Chondrocyte (in vitro differentiated cells): ENCODE measurements at regions not wholly inside any gene's neighbourhood (a gene's known extent, or its start where the extent isn't known, plus 50 kb on each side); places are given as distances from the start of the nearest gene placed in this dataset.

Source experiments
- DNase-seq: peaks from one replicate; pipeline ENCODE4 v3.0.0; 2021; ENCODE audit warnings: mixed read lengths, low spot score
- H3K27ac Mint-ChIP-seq: one replicate; pipeline ENCODE4 v1.8.0; 2021; ENCODE audit warnings: mild to moderate bottlenecking, moderate library complexity, mixed read lengths; ENCODE audit not compliant: unreplicated experiment
- H3K27me3 Mint-ChIP-seq: 2 replicates; pipeline ENCODE4 v1.8.0; 2021; ENCODE audit warnings: low read depth, mixed read lengths
- H3K36me3 Mint-ChIP-seq: 2 replicates; pipeline ENCODE4 v1.8.0; 2021; ENCODE audit warnings: low read depth, mixed read lengths
- H3K4me1 Mint-ChIP-seq: 2 replicates; pipeline ENCODE4 v1.8.0; 2021; ENCODE audit warnings: low read depth, mild to moderate bottlenecking, mixed read lengths
- H3K4me3 Mint-ChIP-seq: one replicate; pipeline ENCODE4 v1.8.0; 2021; ENCODE audit warnings: mild to moderate bottlenecking, moderate library complexity, mixed read lengths; ENCODE audit not compliant: unreplicated experiment
- H3K9me3 Mint-ChIP-seq: 2 replicates; pipeline ENCODE4 v1.8.0; 2021; ENCODE audit warnings: low read depth, mixed read lengths
- TF ChIP-seq, protein P1 (sequence below): fragments of 200-600 bp; sonication (generic); IDR thresholded peaks from 2 replicates; pipeline ENCODE4 v1.5.0; 2021; ENCODE audit warnings: antibody characterized with exemption, mild to moderate bottlenecking, moderate library complexity

GRCh38 chr1:234836776-234837357, 226.9 kb upstream of the IRF2BP2 start:
- Mint-ChIP-seq H3K36me3 (no peaks in the 10 kb centered on the region), H3K4me3 (no peak overlapping the region), H3K27ac (no peak overlapping the region), H3K4me1 (peaks cover 3% of the 10 kb centered on the region), H3K9me3 (peaks cover 2% of the 10 kb centered on the region), H3K27me3 (no peaks in the 10 kb centered on the region)
- TF ChIP-seq, protein P1, sequence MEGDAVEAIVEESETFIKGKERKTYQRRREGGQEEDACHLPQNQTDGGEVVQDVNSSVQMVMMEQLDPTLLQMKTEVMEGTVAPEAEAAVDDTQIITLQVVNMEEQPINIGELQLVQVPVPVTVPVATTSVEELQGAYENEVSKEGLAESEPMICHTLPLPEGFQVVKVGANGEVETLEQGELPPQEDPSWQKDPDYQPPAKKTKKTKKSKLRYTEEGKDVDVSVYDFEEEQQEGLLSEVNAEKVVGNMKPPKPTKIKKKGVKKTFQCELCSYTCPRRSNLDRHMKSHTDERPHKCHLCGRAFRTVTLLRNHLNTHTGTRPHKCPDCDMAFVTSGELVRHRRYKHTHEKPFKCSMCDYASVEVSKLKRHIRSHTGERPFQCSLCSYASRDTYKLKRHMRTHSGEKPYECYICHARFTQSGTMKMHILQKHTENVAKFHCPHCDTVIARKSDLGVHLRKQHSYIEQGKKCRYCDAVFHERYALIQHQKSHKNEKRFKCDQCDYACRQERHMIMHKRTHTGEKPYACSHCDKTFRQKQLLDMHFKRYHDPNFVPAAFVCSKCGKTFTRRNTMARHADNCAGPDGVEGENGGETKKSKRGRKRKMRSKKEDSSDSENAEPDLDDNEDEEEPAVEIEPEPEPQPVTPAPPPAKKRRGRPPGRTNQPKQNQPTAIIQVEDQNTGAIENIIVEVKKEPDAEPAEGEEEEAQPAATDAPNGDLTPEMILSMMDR: no peak
- DNase-seq: no peak

DNA sequence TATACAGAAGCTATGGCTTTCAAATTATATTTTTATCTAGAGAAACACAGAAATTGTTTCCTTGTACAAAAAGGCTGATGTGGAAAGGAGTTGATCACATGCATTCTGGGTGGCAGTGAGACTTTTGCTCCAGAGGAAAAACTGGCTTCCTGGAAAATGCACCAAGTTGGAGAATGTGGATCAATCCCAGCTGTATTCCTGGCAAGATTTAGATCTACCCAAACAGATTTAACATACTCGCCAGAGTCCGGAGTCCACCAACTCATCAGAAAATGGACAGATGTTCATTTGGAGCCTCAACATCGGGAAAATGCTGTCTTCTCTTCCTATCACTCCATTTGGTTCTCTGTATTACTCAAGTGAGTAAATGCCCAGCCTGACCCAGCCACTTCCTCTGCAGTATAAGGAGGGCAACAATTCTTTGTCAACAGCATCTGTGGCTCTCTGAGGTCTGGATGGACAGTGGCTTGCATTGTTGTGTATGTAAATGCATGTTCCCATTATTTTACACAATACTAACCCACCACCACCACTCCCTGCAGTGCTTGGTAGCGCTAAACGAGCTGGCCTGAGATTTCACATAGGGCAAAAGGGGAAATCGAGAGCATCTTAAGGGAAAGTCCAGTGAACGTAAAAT, 226.2 kb upstream of the IRF2BP2 start:
- H3K36me3 Mint-ChIP-seq: no peaks in the 10 kb centered on the region
- no peaks in the 10 kb centered on the region for H3K4me1 Mint-ChIP-seq
- DNase-seq: no peak
- peaks cover 2% of the 10 kb centered on the region for H3K9me3 Mint-ChIP-seq
- no peak overlapping the region for H3K27ac Mint-ChIP-seq
- TF ChIP-seq, protein P1: no peak
- no peak overlapping the region for H3K4me3 Mint-ChIP-seq
- H3K27me3 Mint-ChIP-seq: no peaks in the 10 kb centered on the region

DNA sequence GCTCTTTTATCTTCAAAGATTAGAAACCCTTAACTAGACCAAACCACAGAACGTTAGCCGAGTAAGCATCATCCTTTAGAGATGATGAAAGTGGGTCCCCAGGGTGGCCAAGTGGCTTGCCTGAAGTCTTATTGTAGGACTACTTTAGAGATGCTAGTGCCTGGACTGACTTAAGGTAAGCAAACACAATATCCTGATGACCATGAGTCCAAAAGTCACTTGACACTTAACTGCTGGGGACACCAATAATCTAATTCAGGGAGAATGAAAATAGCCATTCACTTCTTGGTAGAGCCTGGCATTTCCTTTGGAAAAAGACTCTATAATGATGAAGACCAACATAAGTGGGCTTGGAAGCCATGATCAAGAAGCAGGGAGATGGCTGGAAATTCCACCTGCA, 225.3 kb upstream of the IRF2BP2 start:
- Mint-ChIP-seq H3K4me3 (no peak overlapping the region), H3K9me3 (peaks cover 2% of the 10 kb centered on the region), H3K27ac (no peak overlapping the region), H3K36me3 (no peaks in the 10 kb centered on the region), H3K27me3 (peaks cover 2% of the 10 kb centered on the region), H3K4me1 (no peaks in the 10 kb centered on the region)
- TF ChIP-seq, protein P1: no peak
- DNase-seq: no peak

- Mint-ChIP-seq H3K4me1 (no peaks in the 10 kb centered on the region), H3K4me3 (no peak overlapping the region), H3K36me3 (peaks cover 1% of the 10 kb centered on the region), H3K27me3 (peaks cover 8% of the 10 kb centered on the region), H3K9me3 (peaks cover 2% of the 10 kb centered on the region), H3K27ac (no peak overlapping the region)
- DNase-seq: no peak
- TF ChIP-seq, protein P1: no peak
Observed at GRCh38 chr1:234833646-234834045, 223.7 kb upstream of the IRF2BP2 start.

- Mint-ChIP-seq H3K9me3 (peaks cover 2% of the 10 kb centered on the region), H3K4me1 (no peaks in the 10 kb centered on the region), H3K27me3 (peaks cover 12% of the 10 kb centered on the region), H3K36me3 (peaks cover 1% of the 10 kb centered on the region), H3K4me3 (no peak overlapping the region), H3K27ac (no peak overlapping the region)
- DNase-seq: no peak
- TF ChIP-seq, protein P1: no peak
Observed at GRCh38 chr1:234833118-234833517, 223.1 kb upstream of the IRF2BP2 start.
